Thyroid gland (tissue), 4 donors: ENCODE measurements at regions not wholly inside any gene's neighbourhood (a gene's known extent, or its start where the extent isn't known, plus 50 kb on each side); places are given as distances from the start of the nearest gene placed in this dataset.

Experiments
- DNase-seq, 2 donors: peaks; one replicate each; pipeline ENCODE4 v3.0.0-alpha.2; 2019
- H3K27ac ChIP-seq, 3 donors: fragments of 200-600 bp; sonication (generic); 1 replicate in 2 of 3; 2 replicates in 1 of 3; pipeline ENCODE4 v1.5.1; 2016 to 2019; ENCODE audit warnings: mild to moderate bottlenecking in 1 of 3, moderate library complexity in 1 of 3
- H3K27me3 ChIP-seq: fragments of 200-600 bp; sonication (generic); one replicate; pipeline ENCODE4 v1.5.1; 2019
- H3K36me3 ChIP-seq, 2 donors: fragments of 200-600 bp; sonication (generic); one replicate each; pipeline ENCODE4 v1.5.1; 2016 to 2019
- H3K4me1 ChIP-seq, 2 donors: fragments of 200-600 bp; sonication (generic); one replicate each; pipeline ENCODE4 v1.5.1; 2017 to 2019
- H3K4me3 ChIP-seq, 3 donors: fragments of 200-600 bp; sonication (generic); replicated peaks in 1 of 3; 1 replicate in 2 of 3; 2 replicates in 1 of 3; pipeline ENCODE4 v1.5.1; 2016; ENCODE audit warnings: mild to moderate bottlenecking in 1 of 3
- H3K9me3 ChIP-seq: fragments of 200-600 bp; sonication (generic); one replicate; pipeline ENCODE4 v1.5.1; 2017
- CTCF ChIP-seq, 6 experiments: fragments of 200-600 bp in 3 of 6; fragments of 450-650 bp in 3 of 6; sonication (generic) in 3 of 6; IDR thresholded peaks; one replicate each; pipeline ENCODE4 v1.5.1; 2016 to 2019; ENCODE audit warnings: antibody characterized with exemption in 6 of 6, mild to moderate bottlenecking in 2 of 6, inconsistent platforms in 1 of 6, moderate library complexity in 1 of 6
- POLR2A ChIP-seq, 2 donors: fragments of 450-650 bp; IDR thresholded peaks; one replicate each; pipeline ENCODE4 v1.6.1; 2017; ENCODE audit warnings: antibody characterized with exemption in 2 of 2, mild to moderate bottlenecking in 2 of 2, moderate library complexity in 1 of 2
- WGBS, 2 donors: methylation state at CpG; one replicate each; pipeline ENCODE4 v1.1.5; 2017; 5-methylcytosine and 5-hydroxymethylcytosine counted together
- intact Hi-C: fragments of 100-400 bp; cut with DNase I; formaldehyde crosslinking; loops from one replicate; pipeline ENCODE4 v1.15.1; 2023

GRCh38 chr21:28359300-28359699 is 633.4 kb downstream of the LTN1 start:
- Histone ChIP-seq H3K4me3 (no peak overlapping the region), H3K27me3 (no peaks in the 10 kb centered on the region), H3K36me3 (no peaks in the 10 kb centered on the region), H3K9me3 (no peaks in the 10 kb centered on the region), H3K4me1 (no peaks in the 10 kb centered on the region), H3K27ac (no peak overlapping the region)
- no peak for TF ChIP-seq POLR2A (IDR thresholded peaks at IDR 0.05)
- no peak for TF ChIP-seq CTCF (IDR thresholded peaks at IDR 0.05)
- no peak for DNase-seq
- intact Hi-C loops: no loop called here

GRCh38 chr21:28358702-28359101 is 634.0 kb downstream of the LTN1 start:
- Histone ChIP-seq H3K27ac (no peak overlapping the region), H3K4me1 (no peaks in the 10 kb centered on the region), H3K9me3 (no peaks in the 10 kb centered on the region), H3K36me3 (no peaks in the 10 kb centered on the region), H3K4me3 (no peak overlapping the region), H3K27me3 (no peaks in the 10 kb centered on the region)
- 91 to 93% methylated on average over 4 of the region's 4 CpGs for WGBS, 2 donors
- intact Hi-C loops: no loop called here
- no peak for TF ChIP-seq POLR2A (IDR thresholded peaks at IDR 0.05)
- no peak for TF ChIP-seq CTCF (IDR thresholded peaks at IDR 0.05)
- no peak for DNase-seq

GRCh38 chr21:28358170-28358569 is 634.5 kb downstream of the LTN1 start:
- no peaks in the 10 kb centered on the region for H3K9me3 ChIP-seq
- no peak for TF ChIP-seq POLR2A (IDR thresholded peaks at IDR 0.05)
- no peak for TF ChIP-seq CTCF (IDR thresholded peaks at IDR 0.05)
- H3K4me1 ChIP-seq: no peaks in the 10 kb centered on the region
- H3K4me3 ChIP-seq: no peak overlapping the region
- intact Hi-C loops: no loop called here
- DNase-seq: no peak
- no peak overlapping the region for H3K27ac ChIP-seq
- H3K27me3 ChIP-seq: no peaks in the 10 kb centered on the region
- 96 to 98% methylated on average over 1 of the region's 1 CpG for WGBS, 2 donors
- no peaks in the 10 kb centered on the region for H3K36me3 ChIP-seq

- Histone ChIP-seq H3K27ac (no peak overlapping the region), H3K4me1 (no peaks in the 10 kb centered on the region), H3K9me3 (no peaks in the 10 kb centered on the region), H3K27me3 (no peaks in the 10 kb centered on the region), H3K4me3 (no peak overlapping the region), H3K36me3 (no peaks in the 10 kb centered on the region)
- intact Hi-C loops: no loop called here
- 84 to 88% methylated on average over 3 of the region's 3 CpGs for whole genome bisulfite sequencing, 2 donors
- TF ChIP-seq POLR2A (IDR thresholded peaks at IDR 0.05) (no peak), CTCF (IDR thresholded peaks at IDR 0.05) (no peak)
- no peak for DNase-seq
These were observed 634.9 kb downstream of the LTN1 start for GRCh38 chr21:28357743-28358142.

- Histone ChIP-seq H3K4me1 (no peaks in the 10 kb centered on the region), H3K27me3 (no peaks in the 10 kb centered on the region), H3K27ac (no peak overlapping the region), H3K36me3 (no peaks in the 10 kb centered on the region), H3K9me3 (no peaks in the 10 kb centered on the region), H3K4me3 (no peak overlapping the region)
- no peak for DNase-seq
- intact Hi-C loops: no loop called here
- WGBS, 2 donors: 93 to 97% methylated on average over 2 of the region's 2 CpGs
- TF ChIP-seq CTCF (IDR thresholded peaks at IDR 0.05) (no peak), POLR2A (IDR thresholded peaks at IDR 0.05) (no peak)
These were observed 636.3 kb downstream of the LTN1 start for GRCh38 chr21:28356422-28356821.
